SH-SY5Y (cell line): ENCODE measurements at regions not wholly inside any gene's neighbourhood (a gene's known extent, or its start where the extent isn't known, plus 50 kb on each side); places are given as distances from the start of the nearest gene placed in this dataset.

Experiments used
- GATA2 ChIP-seq: IDR thresholded peaks from 2 replicates; pipeline ENCODE4 v1.6.1; 2011; ENCODE audit warnings: mild to moderate bottlenecking, low read depth, low read length
- GATA3 ChIP-seq: IDR thresholded peaks from 2 replicates; pipeline ENCODE4 v1.6.1; 2011; ENCODE audit warnings: low read depth, mild to moderate bottlenecking, low read length, moderate library complexity

GRCh38 chr4:24262084-24262483 lies 322.3 kb downstream of the DHX15 start:
- TF ChIP-seq GATA3, result no peak
- no peak for TF ChIP-seq GATA2

GRCh38 chr4:24260923-24261564 lies 323.3 kb downstream of the DHX15 start:
- TF ChIP-seq GATA3, result no peak
- no peak for TF ChIP-seq GATA2

- TF ChIP-seq GATA3 (no peak), GATA2 (no peak)
Measured at GRCh38 chr4:24260133-24260715, 324.1 kb downstream of the DHX15 start.

- TF ChIP-seq GATA2, result no peak
- no peak for TF ChIP-seq GATA3
Measured at GRCh38 chr4:24256547-24256946, 327.8 kb downstream of the DHX15 start.

GRCh38 chr4:24256066-24256465 lies 328.3 kb downstream of the DHX15 start:
- TF ChIP-seq GATA3 (no peak), GATA2 (no peak)

- TF ChIP-seq GATA3, result no peak
- no peak for TF ChIP-seq GATA2
Measured at GRCh38 chr4:24252121-24252520, 332.2 kb downstream of the DHX15 start.

- TF ChIP-seq GATA3, result no peak
Measured at GRCh38 chr4:24251589-24251988, 332.8 kb downstream of the DHX15 start.

- TF ChIP-seq GATA2 (no peak), GATA3 (no peak)
Measured at GRCh38 chr4:24249972-24250371, 334.4 kb downstream of the DHX15 start.

- TF ChIP-seq GATA2 (no peak), GATA3 (no peak)
Measured at GRCh38 chr4:24248674-24249630, 335.4 kb downstream of the DHX15 start.

- no peak for TF ChIP-seq GATA2
- TF ChIP-seq GATA3, result no peak
Measured at GRCh38 chr4:24245491-24245820, 338.9 kb downstream of the DHX15 start.

GRCh38 chr4:24244663-24245490 lies 339.5 kb downstream of the DHX15 start:
- TF ChIP-seq GATA2 (no peak), GATA3 (no peak)

- TF ChIP-seq GATA3, result no peak
Measured at GRCh38 chr4:24243641-24244040, 340.7 kb downstream of the DHX15 start.

- TF ChIP-seq GATA3, result no peak
- TF ChIP-seq GATA2, result no peak
Measured at GRCh38 chr4:24241511-24241910, 342.8 kb downstream of the DHX15 start.

GRCh38 chr4:24240655-24241054 lies 343.7 kb downstream of the DHX15 start:
- TF ChIP-seq GATA3 (no peak), GATA2 (no peak)
